SU-DHL-6 (cell line): ENCODE measurements at regions not wholly inside any gene's neighbourhood (a gene's known extent, or its start where the extent isn't known, plus 50 kb on each side); places are given as distances from the start of the nearest gene placed in this dataset.
"Not testable (repeated sequence)": the region's sequence is repeated elsewhere in the genome, so short reads cannot be mapped to it uniquely, and the experiment has no call there.

Experiments used
- H2AFZ ChIP-seq: fragments of 200-600 bp; sonication (generic); 2 replicates; pipeline ENCODE4 v1.6.1; 2014; ENCODE audit warnings: low read depth, mild to moderate bottlenecking, moderate library complexity, mixed read lengths, antibody characterized with exemption, low read length; ENCODE audit not compliant: severe bottlenecking
- H3F3A ChIP-seq: fragments of 200-600 bp; shearing (Covaris generic); 2 replicates; pipeline ENCODE4 v1.6.0; 2016; ENCODE audit warnings: antibody characterized with exemption, mild to moderate bottlenecking; ENCODE audit not compliant: insufficient read depth
- H3K27ac ChIP-seq: fragments of 200-600 bp; sonication (generic); 2 replicates; pipeline ENCODE4 v1.5.1; 2016; ENCODE audit warnings: low read depth, mild to moderate bottlenecking, low read length, moderate library complexity, mixed read lengths
- H3K27me3 ChIP-seq: fragments of 200-600 bp; sonication (generic), shearing (Covaris generic); 2 replicates; pipeline ENCODE4 v1.6.0; 2014; ENCODE audit warnings: mild to moderate bottlenecking, low read length
- H3K36me3 ChIP-seq: fragments of 200-600 bp; sonication (generic); 2 replicates; pipeline ENCODE4 v1.6.1; 2014; ENCODE audit warnings: mild to moderate bottlenecking, low read length, mixed read lengths
- H3K4me2 ChIP-seq: fragments of 300-600, 200-600 bp; shearing (Covaris generic), sonication (generic); 2 replicates; pipeline ENCODE4 v1.6.0; 2014; ENCODE audit warnings: low read length, low read depth, mild to moderate bottlenecking; ENCODE audit not compliant: poor library complexity, severe bottlenecking
- H3K4me3 ChIP-seq: fragments of 200-600 bp; sonication (generic); 2 replicates; pipeline ENCODE4 v1.5.1; 2014; ENCODE audit warnings: antibody characterized with exemption, low read length, mild to moderate bottlenecking, mixed read lengths; ENCODE audit not compliant: insufficient read depth, poor library complexity, severe bottlenecking
- H3K79me2 ChIP-seq: fragments of 200-600 bp; sonication (generic); 2 replicates; pipeline ENCODE4 v1.6.1; 2014; ENCODE audit warnings: mild to moderate bottlenecking, low read length, moderate library complexity; ENCODE audit not compliant: insufficient read depth
- H3K9ac ChIP-seq: fragments of 200-600 bp; sonication (generic); 2 replicates; pipeline ENCODE4 v1.7.0; 2014; ENCODE audit warnings: mild to moderate bottlenecking, low read length
- H3K9me2 ChIP-seq: fragments of 200-600 bp; sonication (generic); replicated peaks from 2 replicates; pipeline ENCODE4 v1.6.1; 2014; ENCODE audit warnings: low read length; ENCODE audit not compliant: insufficient read depth
- H3K9me3 ChIP-seq: fragments of 200-600 bp; sonication (generic); 2 replicates; pipeline ENCODE4 v1.6.1; 2014; ENCODE audit warnings: low read length, mixed read lengths; ENCODE audit not compliant: insufficient read depth
- H4K20me1 ChIP-seq: fragments of 200-600 bp; sonication (generic); 2 replicates; pipeline ENCODE4 v1.6.1; 2014; ENCODE audit warnings: low read depth, mild to moderate bottlenecking, antibody characterized with exemption, low read length, moderate library complexity, mixed read lengths
- CTCF ChIP-seq: fragments of 200-600 bp; sonication (generic); IDR thresholded peaks from one replicate; pipeline ENCODE4 v1.5.1; 2017; ENCODE audit warnings: antibody characterized with exemption, mild to moderate bottlenecking, low read length, moderate library complexity; ENCODE audit not compliant: insufficient read depth, poor library complexity, severe bottlenecking
- EZH2phosphoT487 ChIP-seq: fragments of 200-600 bp; sonication (generic), shearing (Covaris generic); conservative IDR thresholded peaks from 2 replicates; pipeline ENCODE4 v1.6.1; 2018; ENCODE audit warnings: mild to moderate bottlenecking, antibody characterized with exemption, low read length, moderate library complexity, mixed read lengths

GRCh38 chr1:222470252-222470805 lies 77.6 kb downstream of the HHIPL2 start:
- H3K4me3 ChIP-seq, H3K9ac ChIP-seq, H3K36me3 ChIP-seq, H3K4me2 ChIP-seq, H3K79me2 ChIP-seq, H3K9me2 ChIP-seq, H3F3A ChIP-seq, H4K20me1 ChIP-seq, H2AFZ ChIP-seq, H3K9me3 ChIP-seq, H3K27me3 ChIP-seq, H3K27ac ChIP-seq: not testable (repeated sequence)

GRCh38 chr1:222466150-222466865 lies 81.6 kb downstream of the HHIPL2 start:
- Histone ChIP-seq H3K79me2 (no peaks in the 10 kb centered on the region), H3F3A (no peaks in the 10 kb centered on the region), H4K20me1 (no peaks in the 10 kb centered on the region), H3K9me2 (no peaks in the 10 kb centered on the region), H3K4me3 (no peak overlapping the region), H3K9ac (no peak overlapping the region), H3K36me3 (no peaks in the 10 kb centered on the region), H3K9me3 (no peaks in the 10 kb centered on the region), H3K27ac (no peak overlapping the region), H2AFZ (no peak overlapping the region), H3K27me3 (no peaks in the 10 kb centered on the region), H3K4me2 (peak overlapping the region; percentile 60)
- TF ChIP-seq CTCF (no peak), EZH2phosphoT487 (no peak)

GRCh38 chr1:222465211-222466041 lies 82.5 kb downstream of the HHIPL2 start:
- Histone ChIP-seq H2AFZ (peak overlapping the region; percentile 88), H3K27me3 (no peaks in the 10 kb centered on the region), H3K4me3 (peak overlapping the region; percentile 38), H3K9me2 (no peaks in the 10 kb centered on the region), H3K9me3 (no peaks in the 10 kb centered on the region), H3K36me3 (no peaks in the 10 kb centered on the region), H3K9ac (peak overlapping the region; percentile 41; the same call in 1 of the 2 replicates), H3K4me2 (peak overlapping the region; percentile 60), H3K27ac (no peak overlapping the region), H3K79me2 (no peaks in the 10 kb centered on the region), H3F3A (no peaks in the 10 kb centered on the region), H4K20me1 (no peaks in the 10 kb centered on the region)
- TF ChIP-seq EZH2phosphoT487 (no peak), CTCF (peak; percentile 84)
